Endothelial cell of umbilical vein (primary cell): ENCODE measurements at regions not wholly inside any gene's neighbourhood (a gene's known extent, or its start where the extent isn't known, plus 50 kb on each side); places are given as distances from the start of the nearest gene placed in this dataset.

Source experiments
- BruUV-seq: library from RNA; stranded (reverse); fragments of 400-500 nt; replicated peaks from 2 replicates; lab custom pipeline; 2021; lab: Mats Ljungman, UMichigan
- CTCF ChIA-PET: fragments of 300-600, 350-600 bp; sonication (Branson Sonifier 250); formaldehyde crosslinking; loops from one replicate; lab custom pipeline; 2021; ENCODE audit warnings: antibody characterized with exemption, inconsistent platforms; lab: Charles Lee
- POLR2A ChIA-PET: fragments of 300-600, 350-600 bp; sonication (Branson Sonifier 250); formaldehyde crosslinking; loops from one replicate; lab custom pipeline; 2021; ENCODE audit warnings: antibody characterized with exemption, inconsistent platforms; lab: Charles Lee
- DNase-seq: peaks from one replicate; pipeline ENCODE4 v3.0.0-alpha.2; 2011; ENCODE audit warnings: low read depth, low spot score
- FAIRE-seq: peaks from 2 replicates; lab custom pipeline; 2011; peaks lifted over from hg19 to GRCh38; lab: Jason Lieb, UNC
- H2AFZ ChIP-seq: 2 replicates; pipeline ENCODE4 v1.6.0; 2012; ENCODE audit warnings: low read depth, low read length, control low read depth, inconsistent platforms
- H3K27ac ChIP-seq: 2 replicates; pipeline ENCODE4 v1.5.1; 2011; ENCODE audit warnings: low read depth, mild to moderate bottlenecking, control low read depth, low read length, moderate library complexity; ENCODE audit not compliant: insufficient read depth
- H3K27me3 ChIP-seq, 2 experiments: 2 replicates each; pipeline versions ENCODE4 v1.6.0 to v1.6.1; 2011; ENCODE audit warnings: low read length in 2 of 2, mixed read lengths in 1 of 2; ENCODE audit not compliant: control insufficient read depth in 2 of 2, insufficient read depth in 2 of 2
- H3K36me3 ChIP-seq, 2 experiments: 2 replicates in 1 of 2; 3 replicates in 1 of 2; pipeline ENCODE4 v1.5.1; 2011; ENCODE audit warnings: low read length in 2 of 2, mild to moderate bottlenecking in 1 of 2, moderate library complexity in 1 of 2; ENCODE audit not compliant: control insufficient read depth in 2 of 2, insufficient read depth in 2 of 2; ENCODE audit errors: extremely low read depth in 1 of 2
- H3K4me1 ChIP-seq: 3 replicates; pipeline ENCODE4 v1.5.1; 2011; ENCODE audit warnings: mild to moderate bottlenecking, low read length; ENCODE audit not compliant: control insufficient read depth, insufficient read depth; ENCODE audit errors: extremely low read depth
- H3K4me2 ChIP-seq: 2 replicates; pipeline ENCODE4 v1.6.1; 2011; ENCODE audit warnings: low read length, control low read depth, mixed read lengths; ENCODE audit not compliant: insufficient read depth
- H3K4me3 ChIP-seq, 3 experiments: fragments of 200-600 bp in 1 of 3; sonication (generic), shearing (Covaris generic) in 1 of 3; replicated peaks in 1 of 3; 2 replicates each; pipeline ENCODE4 v1.5.1; 2011 to 2016; ENCODE audit warnings: control low read depth in 3 of 3, low read length in 3 of 3, mild to moderate bottlenecking in 2 of 3, inconsistent platforms in 1 of 3, low read depth in 1 of 3, moderate library complexity in 1 of 3; ENCODE audit not compliant: insufficient read depth in 1 of 3
- H3K79me2 ChIP-seq: 2 replicates; pipeline ENCODE4 v1.6.0; 2012; ENCODE audit warnings: low read length, inconsistent platforms; ENCODE audit not compliant: control insufficient read depth, insufficient read depth
- H3K9ac ChIP-seq: replicated peaks from 2 replicates; pipeline ENCODE3; 2011; ENCODE audit warnings: low read length, control low read depth; ENCODE audit not compliant: insufficient read depth; ENCODE audit errors: extremely low read depth
- H3K9me1 ChIP-seq: replicated peaks from 3 replicates; pipeline ENCODE4 v1.6.0; 2011; ENCODE audit warnings: mild to moderate bottlenecking, low read length; ENCODE audit not compliant: control insufficient read depth, insufficient read depth; ENCODE audit errors: extremely low read depth
- H3K9me3 ChIP-seq: replicated peaks from 2 replicates; pipeline ENCODE4 v1.5.1; 2012; ENCODE audit warnings: low read length, inconsistent platforms; ENCODE audit not compliant: control insufficient read depth, insufficient read depth
- H4K20me1 ChIP-seq: replicated peaks from 2 replicates; pipeline ENCODE3; 2011; ENCODE audit warnings: mild to moderate bottlenecking, low read length; ENCODE audit not compliant: control insufficient read depth, insufficient read depth; ENCODE audit errors: extremely low read depth
- EZH2 ChIP-seq: IDR thresholded peaks from 2 replicates; pipeline ENCODE4 v1.6.1; 2012; ENCODE audit warnings: borderline replicate concordance, low read depth, mild to moderate bottlenecking, moderate library complexity, low read length, inconsistent platforms; ENCODE audit not compliant: severe bottlenecking
- FOS ChIP-seq: IDR thresholded peaks from 2 replicates; pipeline ENCODE4 v1.6.1; 2011; ENCODE audit warnings: mild to moderate bottlenecking, low read length, moderate library complexity, borderline replicate concordance; ENCODE audit not compliant: insufficient read depth
- MYC ChIP-seq: IDR thresholded peaks from one replicate; pipeline ENCODE4 v1.6.1; 2011; ENCODE audit warnings: mild to moderate bottlenecking, low read depth, low read length
- POLR2A ChIP-seq: IDR thresholded peaks from 2 replicates; pipeline ENCODE4 v1.6.1; 2012; ENCODE audit warnings: low read depth, mild to moderate bottlenecking, control low read depth, low read length
- POLR2AphosphoS5 ChIP-seq: IDR thresholded peaks from 2 replicates; pipeline ENCODE4 v1.6.1; 2012; ENCODE audit warnings: low read depth, mild to moderate bottlenecking, control low read depth, low read length, moderate library complexity; ENCODE audit not compliant: insufficient read depth
- dilution Hi-C: fragments of 300-500 bp; cut with MboI; formaldehyde crosslinking; loops from one replicate; pipeline ENCODE4 v1.15.0; 2019; ENCODE audit warnings: low sequenced_read_pairs; ENCODE audit not compliant: extremely low pct_ligation_motif_present
- intact Hi-C: fragments of 100-400 bp; cut with micrococcal nuclease; formaldehyde crosslinking; loops from one replicate; pipeline ENCODE4 v1.10.0; 2022
- TF ChIP-seq, protein P1 (sequence below), 2 donors: IDR thresholded peaks; 1 replicate in 1 of 2; 2 replicates in 1 of 2; pipeline ENCODE4 v1.5.1; 2011; ENCODE audit warnings: low read length in 2 of 2, mild to moderate bottlenecking in 2 of 2, moderate library complexity in 2 of 2, control low read depth in 1 of 2, inconsistent platforms in 1 of 2, low read depth in 1 of 2; ENCODE audit not compliant: insufficient read depth in 1 of 2; ENCODE audit errors: extremely low read depth in 1 of 2
- TF ChIP-seq, protein P2 (sequence below): IDR thresholded peaks from 2 replicates; pipeline ENCODE4 v1.6.1; 2011; ENCODE audit not compliant: insufficient read depth, insufficient read length

DNA sequence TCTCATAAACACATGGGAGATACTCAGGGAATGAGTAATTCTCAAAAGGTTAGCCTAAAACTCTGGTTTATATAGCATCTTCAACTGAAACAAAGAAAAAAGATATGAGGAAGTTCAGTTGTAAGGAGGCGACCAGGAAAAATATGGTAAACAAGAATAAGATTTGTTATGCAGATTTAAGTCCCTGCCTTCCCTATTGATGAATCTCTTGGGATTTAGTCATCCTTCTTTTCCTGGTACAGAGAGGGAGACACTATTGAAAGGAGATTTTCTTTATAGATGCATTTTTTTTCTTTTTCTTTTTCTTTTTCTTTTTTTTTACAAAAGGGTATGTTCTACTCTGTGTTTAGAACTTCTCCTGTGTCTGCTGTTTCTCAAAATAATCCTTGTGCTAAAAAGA lies 557.5 kb downstream of the DNAJB9 start:
- no peaks in the 10 kb centered on the region for H3K36me3 ChIP-seq
- ChIA-PET POLR2A (no interaction called here), CTCF (no interaction called here)
- H3K4me2 ChIP-seq: no peak overlapping the region
- no peak overlapping the region for H2AFZ ChIP-seq
- no peak overlapping the region for H3K27ac ChIP-seq
- H3K4me3 ChIP-seq: no peak overlapping the region
- BruUV-seq: no TSS peak
- DNase-seq (no peak), FAIRE-seq (no peak)
- H3K9ac ChIP-seq: no peak overlapping the region
- no peak for TF ChIP-seq POLR2A
- TF ChIP-seq, protein P1, sequence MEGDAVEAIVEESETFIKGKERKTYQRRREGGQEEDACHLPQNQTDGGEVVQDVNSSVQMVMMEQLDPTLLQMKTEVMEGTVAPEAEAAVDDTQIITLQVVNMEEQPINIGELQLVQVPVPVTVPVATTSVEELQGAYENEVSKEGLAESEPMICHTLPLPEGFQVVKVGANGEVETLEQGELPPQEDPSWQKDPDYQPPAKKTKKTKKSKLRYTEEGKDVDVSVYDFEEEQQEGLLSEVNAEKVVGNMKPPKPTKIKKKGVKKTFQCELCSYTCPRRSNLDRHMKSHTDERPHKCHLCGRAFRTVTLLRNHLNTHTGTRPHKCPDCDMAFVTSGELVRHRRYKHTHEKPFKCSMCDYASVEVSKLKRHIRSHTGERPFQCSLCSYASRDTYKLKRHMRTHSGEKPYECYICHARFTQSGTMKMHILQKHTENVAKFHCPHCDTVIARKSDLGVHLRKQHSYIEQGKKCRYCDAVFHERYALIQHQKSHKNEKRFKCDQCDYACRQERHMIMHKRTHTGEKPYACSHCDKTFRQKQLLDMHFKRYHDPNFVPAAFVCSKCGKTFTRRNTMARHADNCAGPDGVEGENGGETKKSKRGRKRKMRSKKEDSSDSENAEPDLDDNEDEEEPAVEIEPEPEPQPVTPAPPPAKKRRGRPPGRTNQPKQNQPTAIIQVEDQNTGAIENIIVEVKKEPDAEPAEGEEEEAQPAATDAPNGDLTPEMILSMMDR (IDR thresholded peaks at IDR 0.05; ENCODE audit: extremely low read depth in 1 of 2, insufficient read depth in 1 of 2, low read depth in 1 of 2, low read length in 2 of 2): no peak
- no peak for TF ChIP-seq FOS
- intact Hi-C loops: no loop called here
- H3K27me3 ChIP-seq: no peaks in the 10 kb centered on the region
- no peaks in the 10 kb centered on the region for H3K4me1 ChIP-seq
- H3K79me2 ChIP-seq: no peaks in the 10 kb centered on the region
- H3K9me1 ChIP-seq: no peaks in the 10 kb centered on the region
- dilution Hi-C loops: no loop called here
- H3K9me3 ChIP-seq: no peaks in the 10 kb centered on the region
- no peaks in the 10 kb centered on the region for H4K20me1 ChIP-seq

DNA sequence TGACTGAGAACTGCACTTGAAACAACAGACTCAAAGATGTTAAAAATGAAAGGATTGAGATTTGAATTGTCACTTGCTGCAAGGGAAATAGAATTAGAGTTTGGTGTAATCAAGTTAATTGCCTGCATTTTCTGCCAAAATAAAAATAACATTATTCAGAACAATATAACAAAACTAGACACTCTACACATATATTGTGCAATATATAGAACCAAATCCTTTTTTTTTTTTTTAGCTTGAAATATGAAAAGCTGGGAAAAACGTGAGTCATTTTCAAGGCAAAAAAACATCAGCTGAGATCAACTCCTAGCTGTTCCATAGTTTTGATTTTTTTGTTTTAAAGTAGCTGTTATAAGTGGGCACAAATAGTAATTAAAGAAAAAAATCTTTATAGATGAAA lies 561.5 kb downstream of the DNAJB9 start:
- POLR2A ChIA-PET: no interaction called here
- no TSS peak for BruUV-seq
- no peaks in the 10 kb centered on the region for H4K20me1 ChIP-seq
- H3K4me1 ChIP-seq: no peaks in the 10 kb centered on the region
- H3K9ac ChIP-seq: no peak overlapping the region
- no peaks in the 10 kb centered on the region for H3K27me3 ChIP-seq
- no peak overlapping the region for H3K4me3 ChIP-seq
- H3K79me2 ChIP-seq: no peaks in the 10 kb centered on the region
- H2AFZ ChIP-seq: no peak overlapping the region
- dilution Hi-C loops (no loop called here), intact Hi-C loops (no loop called here)
- no peaks in the 10 kb centered on the region for H3K9me1 ChIP-seq
- TF ChIP-seq EZH2: no peak
- no peak for TF ChIP-seq POLR2AphosphoS5
- no peak for TF ChIP-seq MYC
- TF ChIP-seq, protein P1 (IDR thresholded peaks at IDR 0.05; ENCODE audit: extremely low read depth in 1 of 2, insufficient read depth in 1 of 2, low read depth in 1 of 2, low read length in 2 of 2): no peak
- TF ChIP-seq, protein P2, sequence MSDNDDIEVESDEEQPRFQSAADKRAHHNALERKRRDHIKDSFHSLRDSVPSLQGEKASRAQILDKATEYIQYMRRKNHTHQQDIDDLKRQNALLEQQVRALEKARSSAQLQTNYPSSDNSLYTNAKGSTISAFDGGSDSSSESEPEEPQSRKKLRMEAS: no peak
- no peak for TF ChIP-seq POLR2A
- FAIRE-seq: no peak
- no peak for DNase-seq
- no peaks in the 10 kb centered on the region for H3K36me3 ChIP-seq
- no peak overlapping the region for H3K4me2 ChIP-seq
- CTCF ChIA-PET: no interaction called here
- H3K27ac ChIP-seq: no peak overlapping the region
- H3K9me3 ChIP-seq: no peaks in the 10 kb centered on the region
